Sigmoid colon (tissue), 6 donors: ENCODE measurements at regions not wholly inside any gene's neighbourhood (a gene's known extent, or its start where the extent isn't known, plus 50 kb on each side); places are given as distances from the start of the nearest gene placed in this dataset.

ENCODE experiments used
- DNase-seq: peaks from one replicate; pipeline ENCODE4 v3.0.0-alpha.2; 2019
- H3K27ac ChIP-seq, 4 donors: fragments of 200-600 bp; sonication (generic); one replicate each; pipeline ENCODE4 v1.5.1; 2016 to 2019; ENCODE audit warnings: mild to moderate bottlenecking in 1 of 4
- H3K27me3 ChIP-seq, 3 donors: fragments of 200-600 bp; sonication (generic); one replicate each; pipeline ENCODE4 v1.5.1; 2019; ENCODE audit warnings: mild to moderate bottlenecking in 1 of 3
- H3K36me3 ChIP-seq, 4 donors: fragments of 200-600 bp; sonication (generic); one replicate each; pipeline ENCODE4 v1.5.1; 2016 to 2019
- H3K4me1 ChIP-seq, 4 donors: fragments of 200-600 bp; sonication (generic); one replicate each; pipeline ENCODE4 v1.5.1; 2017 to 2019
- H3K4me3 ChIP-seq, 4 donors: fragments of 200-600 bp; sonication (generic); one replicate each; pipeline ENCODE4 v1.5.1; 2017 to 2019; ENCODE audit warnings: mild to moderate bottlenecking in 2 of 4, moderate library complexity in 1 of 4
- H3K9me3 ChIP-seq, 4 donors: fragments of 200-600 bp in 3 of 4; sonication (generic) in 3 of 4; one replicate each; pipeline versions ENCODE4 v1.5.1 to v1.6.1; 2013 to 2019
- CTCF ChIP-seq, 4 experiments: fragments of 450-650 bp in 3 of 4; fragments of 200-600 bp in 1 of 4; IDR thresholded peaks; one replicate each; pipeline ENCODE4 v1.5.1; 2016 to 2019; ENCODE audit warnings: antibody characterized with exemption in 4 of 4, mild to moderate bottlenecking in 3 of 4, moderate library complexity in 2 of 4
- EP300 ChIP-seq, 4 donors: sonication (generic); formaldehyde crosslinking; IDR thresholded peaks; one replicate each; pipeline ENCODE4 v1.6.1; 2017; ENCODE audit warnings: antibody characterized with exemption in 4 of 4
- POLR2A ChIP-seq, 2 donors: fragments of 450-650 bp; IDR thresholded peaks; one replicate each; pipeline ENCODE4 v1.6.1; 2016; ENCODE audit warnings: antibody characterized with exemption in 2 of 2, mild to moderate bottlenecking in 2 of 2, moderate library complexity in 2 of 2
- POLR2AphosphoS5 ChIP-seq, 4 donors: sonication (generic); formaldehyde crosslinking; IDR thresholded peaks; one replicate each; pipeline ENCODE4 v1.6.1; 2017; ENCODE audit warnings: antibody characterized with exemption in 4 of 4
- WGBS, 2 donors: extraction: QIAGEN DNeasy Blood & Tissue Kit; methylation state at CpG; one replicate each; pipeline ENCODE4 v1.1.7; 2013; 5-methylcytosine and 5-hydroxymethylcytosine counted together
- intact Hi-C: fragments of 100-400 bp; cut with DNase I; formaldehyde crosslinking; loops from one replicate; pipeline ENCODE4 v1.15.1; 2023
- small RNA-seq, 3 donors: library from RNA; depleted of rRNA; stranded (forward); fragments of <200 nt; gene quantifications; one replicate each; pipeline ENCODE3, GENCODE V24; 2016
- donor health status: healthy with polysubstance abuse.
- donor health status: healthy.

GRCh38 chr20:6173481-6173880 lies 50.7 kb upstream of the FERMT1 start:
- intact Hi-C loops, result no loop called here
- Histone ChIP-seq H3K27ac (no peak overlapping the region), H3K36me3 (no peaks in the 10 kb centered on the region), H3K9me3 (peaks cover 0 to 4% (median 0%) of the 10 kb centered on the region in 4 donors), H3K27me3 (no peaks in the 10 kb centered on the region), H3K4me3 (no peak overlapping the region), H3K4me1 (no peaks in the 10 kb centered on the region)
- WGBS, 2 donors, result 78 to 88% methylated on average over 2 of the region's 2 CpGs
- TF ChIP-seq EP300 (IDR thresholded peaks at IDR 0.05), result no peak
- no peak for TF ChIP-seq POLR2A (IDR thresholded peaks at IDR 0.05)
- TF ChIP-seq CTCF (IDR thresholded peaks at IDR 0.05), result no peak
- no peak for TF ChIP-seq POLR2AphosphoS5 (IDR thresholded peaks at IDR 0.05)
- no peak for DNase-seq

Small RNA genes lying in the stretch of these regions (small RNA-seq; reads per million reads assigned to genes)
- gene AL109618.2, result 0 reads per million in 3 donors
